ENCODE measurements at regions not wholly inside any gene's neighbourhood (a gene's known extent, or its start where the extent isn't known, plus 50 kb on each side); places are given as distances from the start of the nearest gene placed in this dataset.
"Not testable (repeated sequence)": the region's sequence is repeated elsewhere in the genome, so short reads cannot be mapped to it uniquely, and the experiment has no call there.

GRCh38 chr11:44454666-44455065 is 110.8 kb upstream of the CD82 start:
- no peak for ATAC-seq

DNA sequence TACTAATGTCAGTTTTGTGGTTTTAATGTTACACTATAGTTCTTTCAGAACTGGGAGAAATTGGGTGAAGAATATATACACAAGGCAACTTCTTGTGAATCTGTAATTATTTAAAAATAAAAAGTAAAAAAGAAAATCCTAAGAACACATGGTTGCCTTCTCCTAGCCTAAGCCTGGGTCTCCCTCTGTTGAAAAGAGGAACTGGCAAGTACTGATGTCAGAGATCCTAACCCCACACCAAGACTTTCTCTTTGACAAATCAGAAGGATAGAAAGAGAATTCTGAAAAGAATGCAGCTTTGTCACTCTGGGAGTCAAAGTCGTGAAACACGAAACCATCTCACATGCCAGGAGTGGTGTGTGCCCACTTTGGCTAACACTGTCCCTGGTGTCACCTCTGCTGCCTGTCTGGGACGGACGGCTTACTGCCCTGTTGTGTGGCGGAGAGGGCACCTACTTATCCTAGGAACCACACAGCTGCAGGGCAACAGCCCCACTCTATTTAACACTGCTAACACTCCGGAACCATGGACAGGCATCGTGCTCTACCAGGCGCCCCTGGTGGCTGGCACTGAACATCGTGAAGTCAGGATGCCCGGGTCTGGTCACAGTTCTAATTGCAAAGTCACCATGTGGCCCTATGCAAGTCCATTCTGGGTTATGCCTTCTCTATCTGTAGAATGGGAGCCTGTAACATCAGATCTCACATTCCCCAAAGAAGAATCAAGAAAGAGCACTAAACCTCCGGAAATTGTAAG is 108.7 kb upstream of the CD82 start:
- peak in 1 of 2 donors; percentile 27 for ATAC-seq

GRCh38 chr11:44457862-44458261 is 107.6 kb upstream of the CD82 start:
- ATAC-seq = no peak

GRCh38 chr11:44463751-44464150 is 101.7 kb upstream of the CD82 start:
- no peak for ATAC-seq

DNA sequence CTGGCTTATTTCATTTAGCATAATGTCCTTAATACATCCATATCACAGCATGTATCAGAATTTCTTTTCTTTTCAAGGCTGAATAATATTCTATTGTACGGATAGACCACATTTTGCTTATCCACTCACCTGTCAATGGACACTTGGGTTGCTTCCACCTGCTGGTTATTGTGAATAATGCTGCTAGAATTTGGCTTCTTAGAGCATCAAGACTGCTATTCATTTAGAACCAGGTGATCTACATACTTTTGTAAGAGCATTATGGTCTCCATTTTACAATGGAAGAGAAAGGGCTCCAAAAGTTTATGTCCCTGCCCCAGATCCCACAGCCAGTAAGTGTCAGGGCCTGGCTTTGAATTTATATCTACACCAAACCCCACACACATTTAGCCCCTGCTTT is 100.7 kb upstream of the CD82 start:
- no peak for ATAC-seq

GRCh38 chr11:44466531-44467205 is 98.8 kb upstream of the CD82 start:
- ATAC-seq = no peak

GRCh38 chr11:44467413-44467812 is 98.0 kb upstream of the CD82 start:
- no peak for ATAC-seq

DNA sequence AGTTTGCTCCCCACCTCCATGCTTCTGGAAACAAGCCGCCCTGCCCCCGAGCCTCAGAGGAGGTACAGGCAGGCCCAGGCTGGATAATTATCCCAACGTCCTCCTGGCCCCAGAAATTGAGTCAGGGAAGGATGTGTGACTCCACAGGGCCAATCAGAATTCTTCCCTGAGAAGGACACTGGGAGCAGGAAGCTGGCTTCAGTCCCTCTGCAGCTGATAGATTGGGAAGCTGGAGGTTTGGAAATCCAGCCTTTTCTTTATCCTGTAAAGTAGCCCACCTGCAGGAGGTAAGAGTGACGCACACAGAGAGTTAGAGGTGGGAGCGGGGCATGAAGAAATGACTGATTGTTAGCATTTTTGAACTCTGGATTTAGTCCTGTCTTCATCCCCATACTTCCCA is 97.5 kb upstream of the CD82 start:
- ATAC-seq = no peak

- no peak for ATAC-seq
Measured at GRCh38 chr11:44468345-44468988, 97.0 kb upstream of the CD82 start.

DNA sequence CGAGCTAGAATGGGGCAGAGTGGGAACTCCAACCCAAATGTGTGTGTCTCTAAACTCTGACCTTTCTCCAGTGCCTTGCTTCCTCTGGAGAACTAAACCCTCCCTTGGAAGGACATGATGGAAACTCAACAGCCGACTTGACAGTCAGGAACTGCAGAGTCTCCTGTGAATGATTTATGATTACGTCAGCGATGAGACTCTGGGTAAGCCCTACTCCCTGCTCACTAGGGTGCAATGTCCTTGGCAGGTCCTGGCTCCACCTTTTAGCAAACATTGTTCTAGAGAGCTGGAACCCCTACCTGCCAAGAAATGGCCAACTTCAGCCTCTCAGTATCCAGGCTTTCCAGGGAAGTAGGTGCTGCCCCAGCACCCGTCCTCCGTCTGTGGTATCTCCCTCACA is 96.1 kb upstream of the CD82 start:
- no peak for ATAC-seq

GRCh38 chr11:44470854-44471253 is 94.6 kb upstream of the CD82 start:
- no peak for ATAC-seq

DNA sequence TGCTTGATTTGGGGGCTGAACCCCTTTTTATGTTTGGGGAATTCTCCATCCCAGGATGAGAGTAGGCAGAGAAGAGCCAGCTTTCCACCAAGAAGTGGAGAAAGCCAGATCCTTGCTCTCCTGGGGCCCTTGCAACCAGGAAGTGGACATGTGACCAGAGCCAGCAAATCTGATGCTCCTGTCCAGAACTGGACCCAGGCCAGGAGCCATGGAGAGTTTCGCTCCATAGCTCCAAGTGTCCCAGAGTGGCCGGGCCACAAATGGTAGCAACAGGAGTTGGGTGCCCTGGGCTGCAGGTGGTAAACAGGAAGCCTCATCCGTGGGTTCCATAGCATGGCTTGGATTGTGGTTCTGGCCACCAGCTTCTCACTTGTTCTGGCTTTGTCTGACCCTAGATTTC is 93.9 kb upstream of the CD82 start:
- ATAC-seq = no peak

GRCh38 chr11:44472916-44473315 is 92.5 kb upstream of the CD82 start:
- ATAC-seq = no peak

DNA sequence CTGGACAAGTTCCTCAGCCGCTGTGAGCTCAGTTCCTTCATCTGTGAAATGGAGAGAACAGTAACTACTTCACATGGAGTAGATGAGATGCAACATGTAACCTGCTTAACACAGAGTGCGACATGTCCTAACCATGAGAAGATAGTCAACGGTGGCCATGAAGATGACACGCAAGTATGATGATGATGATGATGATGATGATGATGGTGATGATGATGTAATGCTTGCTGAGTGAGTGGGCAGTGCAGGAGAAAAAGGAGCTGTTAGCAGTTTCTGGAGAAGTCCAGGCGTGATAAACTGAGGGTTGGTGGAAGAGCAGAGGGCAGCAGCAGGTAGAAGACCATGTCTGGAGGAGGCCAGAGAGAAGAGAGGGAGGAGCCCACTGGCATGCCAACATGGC is 90.8 kb upstream of the CD82 start:
- ATAC-seq = no peak

DNA sequence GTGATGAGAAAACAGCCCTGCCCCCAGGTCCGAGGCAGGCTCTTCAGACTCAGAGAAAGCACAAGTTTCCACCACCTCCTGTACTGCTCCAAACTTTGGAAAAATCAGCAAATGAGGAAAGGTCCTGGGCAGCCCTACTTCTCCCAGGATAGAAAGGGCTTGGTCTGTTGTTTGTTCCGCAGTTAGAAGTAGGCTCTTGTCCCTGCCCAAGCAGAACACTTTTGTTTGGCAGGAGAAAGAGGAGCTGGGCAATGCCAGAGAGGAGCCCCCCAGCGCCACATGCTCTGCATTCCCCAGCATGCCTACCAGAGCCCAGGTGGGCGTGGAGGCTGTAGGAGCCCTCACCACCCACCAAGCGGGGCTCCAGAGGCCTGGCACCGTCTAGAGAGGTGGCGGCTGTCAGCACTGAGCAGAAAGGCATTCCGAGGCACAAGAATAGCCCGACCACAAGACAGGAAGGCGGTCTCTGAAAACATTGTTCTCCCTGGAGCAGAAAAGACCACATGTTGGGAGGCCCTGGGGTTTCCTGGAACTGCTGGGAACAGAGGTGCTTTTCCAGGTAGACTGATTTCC is 90.3 kb upstream of the CD82 start:
- no peak for ATAC-seq

GRCh38 chr11:44482338-44482737 is 83.1 kb upstream of the CD82 start:
- ATAC-seq = not testable (repeated sequence)

DNA sequence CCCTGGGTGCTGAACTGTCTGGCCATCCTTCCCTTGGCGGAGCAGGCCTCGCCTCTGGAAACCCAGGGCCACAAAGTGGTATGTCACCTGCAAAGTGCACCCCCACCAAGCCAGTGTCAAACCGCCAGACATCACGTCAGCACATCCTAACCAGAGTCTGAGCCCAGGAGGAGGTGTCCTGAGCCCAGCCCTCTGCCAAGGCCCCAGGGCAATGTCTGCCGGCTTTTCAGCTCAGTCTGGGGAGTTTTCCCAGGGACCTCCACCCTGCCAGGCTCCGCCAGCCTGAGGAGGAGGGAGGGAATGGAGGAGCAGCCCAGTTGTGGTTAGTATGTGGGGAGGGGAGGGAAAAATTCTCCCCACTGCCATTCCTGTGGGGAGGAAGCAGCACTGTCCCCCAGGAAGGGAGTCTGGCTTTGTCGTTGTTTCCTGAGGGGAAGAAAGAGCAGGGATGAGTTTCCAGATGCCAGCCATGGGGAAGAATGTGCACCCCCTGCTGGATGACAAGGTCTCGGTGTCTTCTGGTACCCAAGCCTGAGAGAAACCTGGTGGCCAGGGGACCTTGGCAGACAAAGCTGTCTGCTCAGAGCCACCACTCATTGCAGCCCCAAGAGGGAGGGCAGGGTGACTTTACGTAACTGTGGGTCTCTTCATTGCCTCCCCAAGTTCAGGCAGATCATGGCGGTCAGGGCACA is 81.4 kb upstream of the CD82 start:
- ATAC-seq = no peak

DNA sequence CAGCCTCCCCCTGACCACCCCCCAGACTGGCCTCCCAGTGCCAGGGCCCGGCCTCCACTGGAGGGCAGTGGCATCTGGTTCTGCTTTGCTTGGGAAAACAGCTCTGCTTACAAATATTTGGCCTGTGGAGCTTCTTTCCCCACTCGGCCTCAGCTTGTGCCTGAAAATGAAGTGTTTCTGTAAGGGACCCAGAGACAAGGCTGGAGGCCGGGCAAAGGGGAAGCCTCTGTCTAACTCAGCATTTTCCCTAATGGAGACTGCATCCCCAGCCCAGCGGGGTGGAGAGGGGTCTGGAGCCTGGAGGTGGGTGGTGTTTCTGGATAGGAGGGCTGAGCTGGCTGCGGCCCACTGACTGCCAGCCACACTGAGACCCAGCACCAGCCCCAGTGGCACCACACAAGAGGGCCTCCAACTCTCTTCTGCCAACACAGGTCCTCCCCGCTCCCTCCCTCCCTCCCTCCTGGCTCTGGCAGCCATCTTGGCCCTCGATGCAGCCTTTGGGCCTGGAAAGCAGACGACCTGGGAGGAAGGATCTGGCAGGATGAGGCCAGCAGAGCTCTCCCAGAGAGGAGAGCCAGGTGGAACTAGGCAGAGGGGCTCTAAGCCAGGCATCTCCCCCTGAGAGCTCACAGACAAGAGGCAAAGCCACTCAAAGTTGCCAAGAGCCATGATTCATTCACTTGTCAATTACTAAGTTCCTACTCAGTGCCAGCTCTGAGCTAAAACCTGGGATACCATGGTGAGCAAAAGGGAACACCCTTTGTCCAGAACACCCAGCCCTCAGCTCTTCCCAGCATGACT is 77.1 kb upstream of the CD82 start:
- ATAC-seq = no peak

- ATAC-seq = no peak
Measured at GRCh38 chr11:44493383-44493782, 72.1 kb upstream of the CD82 start.

DNA sequence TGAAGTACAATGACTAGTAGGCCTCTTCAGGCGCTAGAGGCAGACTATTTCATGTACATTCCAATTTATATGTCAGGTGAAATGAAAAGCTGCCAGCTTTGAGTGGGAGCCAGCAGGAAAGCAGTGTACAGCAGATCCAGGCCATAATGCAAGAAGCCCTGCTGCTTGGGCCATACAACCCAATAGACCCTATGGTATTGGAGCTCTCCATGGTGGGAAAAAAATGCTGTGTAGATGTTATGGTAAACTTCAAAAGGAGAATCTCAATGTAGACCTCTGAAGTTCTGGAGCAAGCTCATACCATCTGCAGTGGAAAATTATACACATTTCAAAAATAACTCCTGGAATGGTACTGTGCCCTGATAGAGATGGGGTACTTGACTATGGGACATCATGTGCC is 71.5 kb upstream of the CD82 start:
- no peak for ATAC-seq

GRCh38 chr11:44494785-44495184 is 70.7 kb upstream of the CD82 start:
- ATAC-seq = no peak

DNA sequence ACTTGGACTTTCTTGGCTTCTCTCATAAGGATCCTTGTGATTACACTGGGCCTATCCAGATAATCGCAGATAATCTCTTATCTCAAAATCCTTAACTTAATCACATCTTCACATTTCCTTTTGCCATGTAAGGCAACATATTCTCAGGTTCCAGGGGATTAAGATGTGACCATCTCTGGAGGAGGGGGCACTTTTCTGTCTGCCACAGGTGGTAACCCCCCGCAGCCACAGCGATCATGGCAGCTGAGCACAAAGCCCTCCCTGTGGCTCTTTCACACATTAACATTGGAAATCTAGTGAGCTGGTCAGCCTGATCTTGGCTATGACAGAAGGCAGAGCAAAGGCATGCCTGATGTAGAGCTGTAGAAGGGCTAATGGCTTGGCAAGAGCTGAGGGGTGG is 69.1 kb upstream of the CD82 start:
- ATAC-seq = no peak
